ENCODE measurements at regions not wholly inside any gene's neighbourhood (a gene's known extent, or its start where the extent isn't known, plus 50 kb on each side); places are given as distances from the start of the nearest gene placed in this dataset.

DNA sequence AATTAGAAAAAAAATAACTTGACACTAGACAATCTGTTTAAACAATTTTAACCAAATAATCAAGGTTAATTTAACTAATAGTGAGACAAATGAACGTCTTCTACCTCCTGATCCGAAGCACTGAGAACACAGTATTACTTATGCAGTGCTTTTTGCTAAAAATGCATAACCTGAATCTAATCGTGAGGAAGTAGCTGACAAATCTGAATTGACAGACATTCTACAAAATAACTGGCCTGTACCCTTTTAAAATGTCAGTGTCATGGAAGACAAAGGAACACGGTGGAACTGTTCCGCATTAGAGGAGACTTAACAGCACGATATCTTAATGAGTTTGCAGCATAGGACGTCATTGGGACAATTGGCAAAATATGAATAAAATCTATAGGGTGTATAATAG is 631.2 kb upstream of the ZFP42 start:
- TF ChIP-seq, protein P1, sequence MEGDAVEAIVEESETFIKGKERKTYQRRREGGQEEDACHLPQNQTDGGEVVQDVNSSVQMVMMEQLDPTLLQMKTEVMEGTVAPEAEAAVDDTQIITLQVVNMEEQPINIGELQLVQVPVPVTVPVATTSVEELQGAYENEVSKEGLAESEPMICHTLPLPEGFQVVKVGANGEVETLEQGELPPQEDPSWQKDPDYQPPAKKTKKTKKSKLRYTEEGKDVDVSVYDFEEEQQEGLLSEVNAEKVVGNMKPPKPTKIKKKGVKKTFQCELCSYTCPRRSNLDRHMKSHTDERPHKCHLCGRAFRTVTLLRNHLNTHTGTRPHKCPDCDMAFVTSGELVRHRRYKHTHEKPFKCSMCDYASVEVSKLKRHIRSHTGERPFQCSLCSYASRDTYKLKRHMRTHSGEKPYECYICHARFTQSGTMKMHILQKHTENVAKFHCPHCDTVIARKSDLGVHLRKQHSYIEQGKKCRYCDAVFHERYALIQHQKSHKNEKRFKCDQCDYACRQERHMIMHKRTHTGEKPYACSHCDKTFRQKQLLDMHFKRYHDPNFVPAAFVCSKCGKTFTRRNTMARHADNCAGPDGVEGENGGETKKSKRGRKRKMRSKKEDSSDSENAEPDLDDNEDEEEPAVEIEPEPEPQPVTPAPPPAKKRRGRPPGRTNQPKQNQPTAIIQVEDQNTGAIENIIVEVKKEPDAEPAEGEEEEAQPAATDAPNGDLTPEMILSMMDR (IDR thresholded peaks at IDR 0.05), result no peak
- TF ChIP-seq POLR2A (IDR thresholded peaks at IDR 0.05), result no peak
- TF ChIP-seq POLR2AphosphoS5 (IDR thresholded peaks at IDR 0.05), result no peak

Measured in transverse colon (tissue), 4 donors.